HepG2 (cell line): ENCODE measurements at regions not wholly inside any gene's neighbourhood (a gene's known extent, or its start where the extent isn't known, plus 50 kb on each side); places are given as distances from the start of the nearest gene placed in this dataset.

Source experiments
- ATAC-seq: fragments of 200-7000 bp; cut with Tn5 transposase; 3 replicates; pipeline ENCODE4 v1.9.1; 2020; ENCODE audit warnings: mild to moderate bottlenecking, moderate library complexity
- BruUV-seq: library from RNA; stranded (reverse); fragments of 400-500 nt; replicated peaks from 2 replicates; lab custom pipeline; 2021; lab: Mats Ljungman, UMichigan
- CTCF ChIA-PET: fragments of 300-600 bp; formaldehyde crosslinking; extraction: SDS; loops from one replicate; lab custom pipeline; 2021; ENCODE audit warnings: low total read pairs, inconsistent platforms, low intra/inter-chr PET ratio; lab: Yijun Ruan, JAX
- POLR2A ChIA-PET: fragments of 350-600 bp; sonication (Branson Sonifier 250); formaldehyde crosslinking; loops from one replicate; lab custom pipeline; 2020; ENCODE audit warnings: antibody characterized with exemption, inconsistent platforms; lab: Yijun Ruan, JAX
- DNase-seq: peaks from one replicate; pipeline ENCODE4 v3.0.0-alpha.2; 2015; ENCODE audit warnings: low spot score
- FAIRE-seq: peaks from 3 replicates; lab custom pipeline; 2011; peaks lifted over from hg19 to GRCh38; lab: Jason Lieb, UNC
- H2AFZ ChIP-seq: one replicate; pipeline ENCODE4 v1.6.1; 2011; ENCODE audit warnings: low read length, inconsistent platforms
- H3K27ac ChIP-seq: fragments of 300-600 bp; 3 replicates; pipeline ENCODE4 v1.8.0; 2011; ENCODE audit warnings: mixed run types, mild to moderate bottlenecking, mixed read lengths, low read length, inconsistent platforms; ENCODE audit not compliant: insufficient read depth; ENCODE audit errors: extremely low read length
- H3K27me3 ChIP-seq, 2 experiments: fragments of 200-600 bp in 1 of 2; 2 replicates in 1 of 2; 3 replicates in 1 of 2; pipeline versions ENCODE4 v1.6.0 to v1.8.0; 2011; ENCODE audit warnings: low read length in 2 of 2, mild to moderate bottlenecking in 2 of 2, moderate library complexity in 2 of 2, inconsistent platforms in 1 of 2; ENCODE audit not compliant: insufficient read depth in 2 of 2, control insufficient read depth in 1 of 2
- H3K36me3 ChIP-seq, 2 experiments: fragments of 200-600 bp in 1 of 2; replicated peaks in 1 of 2; 2 replicates in 1 of 2; 3 replicates in 1 of 2; pipeline versions ENCODE4 v1.5.1 to v1.8.0; 2011; ENCODE audit warnings: low read length in 2 of 2, inconsistent platforms in 1 of 2; ENCODE audit not compliant: insufficient read depth in 2 of 2, control insufficient read depth in 1 of 2
- H3K4me1 ChIP-seq: 2 replicates; pipeline ENCODE4 v1.5.1; 2012; ENCODE audit warnings: low read length, inconsistent platforms; ENCODE audit not compliant: insufficient read depth
- H3K4me2 ChIP-seq: 2 replicates; pipeline ENCODE4 v1.6.0; 2011; ENCODE audit warnings: low read depth, low read length, inconsistent platforms
- H3K4me3 ChIP-seq, 3 experiments: fragments of 200-600 bp in 1 of 3; sonication (generic), shearing (Covaris generic) in 1 of 3; replicated peaks in 1 of 3; 2 replicates each; pipeline ENCODE4 v1.5.1; 2011 to 2016; ENCODE audit warnings: low read length in 3 of 3, inconsistent platforms in 2 of 3, low read depth in 2 of 3, mild to moderate bottlenecking in 2 of 3, control low read depth in 1 of 3, mixed read lengths in 1 of 3; ENCODE audit not compliant: insufficient read depth in 1 of 3
- H3K79me2 ChIP-seq: one replicate; pipeline ENCODE4 v1.6.1; 2011; ENCODE audit warnings: low read length, inconsistent platforms; ENCODE audit not compliant: insufficient read depth
- H3K9ac ChIP-seq: 2 replicates; pipeline ENCODE4 v1.6.0; 2011; ENCODE audit warnings: mild to moderate bottlenecking, low read depth, low read length, inconsistent platforms; ENCODE audit not compliant: insufficient read depth
- H3K9me3 ChIP-seq: 2 replicates; pipeline ENCODE4 v1.5.1; 2012; ENCODE audit warnings: mild to moderate bottlenecking, low read length
- H4K20me1 ChIP-seq: 2 replicates; pipeline ENCODE4 v1.6.0; 2011; ENCODE audit warnings: inconsistent platforms, mild to moderate bottlenecking, low read length, moderate library complexity; ENCODE audit not compliant: insufficient read depth
- HHEX ChIP-seq: IDR thresholded peaks from 2 replicates; pipeline ENCODE4 v1.6.1; 2016; ENCODE audit warnings: control low read depth
- SMARCC2 ChIP-seq: fragments of 450-650 bp; IDR thresholded peaks from 2 replicates; pipeline ENCODE4 v1.6.1; 2017; ENCODE audit warnings: antibody characterized with exemption, mild to moderate bottlenecking
- ZBTB7B ChIP-seq: sonication (generic); formaldehyde crosslinking; IDR thresholded peaks from 2 replicates; pipeline ENCODE4 v1.4.0; 2020; ENCODE audit warnings: missing genetic modification reagents
- ZBTB8A ChIP-seq: sonication (generic); formaldehyde crosslinking; IDR thresholded peaks from 2 replicates; pipeline ENCODE4 v1.4.0; 2020; ENCODE audit warnings: mild to moderate bottlenecking, low read depth, missing genetic modification reagents, borderline replicate concordance
- ZNF547 ChIP-seq: sonication (generic); formaldehyde crosslinking; IDR thresholded peaks from 2 replicates; pipeline ENCODE4 v1.5.1; 2020; ENCODE audit warnings: mild to moderate bottlenecking, missing genetic modification reagents
- ZNF747 ChIP-seq: sonication (generic); formaldehyde crosslinking; IDR thresholded peaks from 2 replicates; pipeline ENCODE4 v1.8.1; 2023; ENCODE audit warnings: missing genetic modification reagents, mild to moderate bottlenecking, borderline replicate concordance
- WGBS: methylation state at CpG from one replicate; pipeline ENCODE4 v1.1.6; 2017; ENCODE audit warnings: low lambda C conversion rate; 5-methylcytosine and 5-hydroxymethylcytosine counted together
- in situ Hi-C: cut with HindIII; loops from 2 replicates; pipeline ENCODE4 v1.10.0; 2017; ENCODE audit warnings: low pct_unique_long_range_greater_than_20kb; ENCODE audit not compliant: extremely low pct_ligation_motif_present
- intact Hi-C: fragments of 100-400 bp; cut with micrococcal nuclease; formaldehyde crosslinking; loops from one replicate; pipeline ENCODE4 v1.10.0; 2022; ENCODE audit not compliant: unreplicated experiment
- TF ChIP-seq, protein P1 (sequence below), 2 experiments: sonication (generic) in 1 of 2; formaldehyde crosslinking in 1 of 2; IDR thresholded peaks; 2 replicates each; pipeline versions ENCODE4 v1.4.0 to v1.6.1; 2016 to 2020; ENCODE audit warnings: borderline replicate concordance in 1 of 2, low read depth in 1 of 2, mild to moderate bottlenecking in 1 of 2, missing genetic modification reagents in 1 of 2

DNA sequence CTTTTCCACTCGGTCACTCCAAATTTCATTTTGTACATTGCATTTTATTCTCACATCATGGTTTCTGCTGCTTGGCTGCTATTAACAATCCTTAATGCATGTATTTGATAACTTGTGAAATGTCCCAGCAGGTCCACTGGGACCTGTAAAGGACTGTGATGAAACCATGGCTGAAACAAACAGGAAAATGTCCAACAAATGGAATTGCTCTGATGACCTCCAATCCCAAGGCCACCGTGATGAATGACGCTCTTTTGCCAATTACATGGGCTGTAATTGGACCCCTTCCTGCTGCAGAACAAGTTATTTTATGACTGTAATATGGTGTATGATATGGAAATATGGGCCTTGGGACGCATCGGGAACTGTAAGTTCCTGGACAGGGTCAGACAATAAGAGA lies 224.2 kb upstream of the CXCR4 start (continued):
- TF ChIP-seq, protein P1, sequence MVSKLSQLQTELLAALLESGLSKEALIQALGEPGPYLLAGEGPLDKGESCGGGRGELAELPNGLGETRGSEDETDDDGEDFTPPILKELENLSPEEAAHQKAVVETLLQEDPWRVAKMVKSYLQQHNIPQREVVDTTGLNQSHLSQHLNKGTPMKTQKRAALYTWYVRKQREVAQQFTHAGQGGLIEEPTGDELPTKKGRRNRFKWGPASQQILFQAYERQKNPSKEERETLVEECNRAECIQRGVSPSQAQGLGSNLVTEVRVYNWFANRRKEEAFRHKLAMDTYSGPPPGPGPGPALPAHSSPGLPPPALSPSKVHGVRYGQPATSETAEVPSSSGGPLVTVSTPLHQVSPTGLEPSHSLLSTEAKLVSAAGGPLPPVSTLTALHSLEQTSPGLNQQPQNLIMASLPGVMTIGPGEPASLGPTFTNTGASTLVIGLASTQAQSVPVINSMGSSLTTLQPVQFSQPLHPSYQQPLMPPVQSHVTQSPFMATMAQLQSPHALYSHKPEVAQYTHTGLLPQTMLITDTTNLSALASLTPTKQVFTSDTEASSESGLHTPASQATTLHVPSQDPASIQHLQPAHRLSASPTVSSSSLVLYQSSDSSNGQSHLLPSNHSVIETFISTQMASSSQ (IDR thresholded peaks at IDR 0.05; ENCODE audit: low read depth): no peak
- TF ChIP-seq, protein P1 (CRISPR knock-in tag; IDR thresholded peaks at IDR 0.05; ENCODE audit: borderline replicate concordance): no peak
- TF ChIP-seq HHEX: no peak
- TF ChIP-seq ZBTB7B (CRISPR knock-in tag): no peak
- no peak for TF ChIP-seq ZBTB8A (CRISPR knock-in tag)

DNA sequence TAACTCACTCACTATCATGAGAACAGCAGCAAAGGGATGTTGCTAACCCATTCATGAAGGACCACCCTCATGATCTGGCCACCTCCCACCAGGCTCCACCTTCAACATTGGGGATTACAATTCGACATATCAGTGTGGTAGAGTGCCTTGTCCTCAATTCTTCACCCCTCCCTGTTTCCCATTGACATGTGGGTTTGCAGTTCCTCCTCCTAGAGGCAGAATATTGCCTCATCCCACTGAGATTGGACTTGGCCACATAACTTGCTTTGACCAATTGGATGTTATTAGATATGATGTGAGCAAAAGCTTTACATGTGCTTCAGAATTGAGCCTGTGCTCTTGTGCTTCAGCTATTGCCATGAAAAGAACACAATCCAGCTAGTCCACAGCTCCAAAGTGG lies 217.0 kb upstream of the CXCR4 start:
- FAIRE-seq: no peak
- no peak overlapping the region for H3K27ac ChIP-seq
- ChIA-PET POLR2A (no interaction called here), CTCF (no interaction called here)
- BruUV-seq: no TSS peak
- H3K9ac ChIP-seq: no peak overlapping the region
- no peaks in the 10 kb centered on the region for H3K9me3 ChIP-seq
- intact Hi-C loops: no loop called here
- no peaks in the 10 kb centered on the region for H3K36me3 ChIP-seq
- H3K27me3 ChIP-seq: no peaks in the 10 kb centered on the region
- H3K4me3 ChIP-seq: no peak overlapping the region
- 0% methylated on average over 1 of the region's 1 CpG for WGBS
- ATAC-seq: no peak
- in situ Hi-C loops: no loop called here
- no peaks in the 10 kb centered on the region for H3K4me1 ChIP-seq
- no peaks in the 10 kb centered on the region for H3K79me2 ChIP-seq
- H4K20me1 ChIP-seq: no peaks in the 10 kb centered on the region
- no peak for TF ChIP-seq ZNF747 (CRISPR knock-in tag)
- no peak for TF ChIP-seq SMARCC2
- no peak for TF ChIP-seq ZNF547
- no peak for DNase-seq
- H2AFZ ChIP-seq: no peak overlapping the region
- H3K4me2 ChIP-seq: no peak overlapping the region
